PFSK-1 (cell line): ENCODE measurements at regions not wholly inside any gene's neighbourhood (a gene's known extent, or its start where the extent isn't known, plus 50 kb on each side); places are given as distances from the start of the nearest gene placed in this dataset.

Experiments used
- FOXP2 ChIP-seq: optimal IDR thresholded peaks from 2 replicates; pipeline ENCODE3; 2011; ENCODE audit warnings: borderline replicate concordance, control low read depth, inconsistent platforms; ENCODE audit not compliant: insufficient read depth; ENCODE audit errors: extremely low read length, extremely low read depth
- POLR2AphosphoS5 ChIP-seq: IDR thresholded peaks from 2 replicates; pipeline ENCODE4 v1.6.1; 2012; ENCODE audit warnings: low read depth, mild to moderate bottlenecking, control low read depth, low read length, moderate library complexity
- SIN3A ChIP-seq: IDR thresholded peaks from 2 replicates; pipeline ENCODE4 v1.6.1; 2012; ENCODE audit warnings: mild to moderate bottlenecking, low read length, moderate library complexity, borderline replicate concordance; ENCODE audit not compliant: insufficient read depth
- TAF1 ChIP-seq: IDR thresholded peaks from 2 replicates; pipeline ENCODE4 v1.6.1; 2012; ENCODE audit warnings: low read length, control low read depth, borderline replicate concordance; ENCODE audit not compliant: insufficient read depth
- TF ChIP-seq, protein P1 (sequence below), 2 experiments: IDR thresholded peaks; 2 replicates each; pipeline versions ENCODE4 v1.6.1 to v1.8.0; 2011 to 2012; ENCODE audit warnings: low read depth in 2 of 2, low read length in 2 of 2, control low read depth in 1 of 2, inconsistent platforms in 1 of 2, mild to moderate bottlenecking in 1 of 2, moderate library complexity in 1 of 2; ENCODE audit not compliant: insufficient read depth in 1 of 2

DNA sequence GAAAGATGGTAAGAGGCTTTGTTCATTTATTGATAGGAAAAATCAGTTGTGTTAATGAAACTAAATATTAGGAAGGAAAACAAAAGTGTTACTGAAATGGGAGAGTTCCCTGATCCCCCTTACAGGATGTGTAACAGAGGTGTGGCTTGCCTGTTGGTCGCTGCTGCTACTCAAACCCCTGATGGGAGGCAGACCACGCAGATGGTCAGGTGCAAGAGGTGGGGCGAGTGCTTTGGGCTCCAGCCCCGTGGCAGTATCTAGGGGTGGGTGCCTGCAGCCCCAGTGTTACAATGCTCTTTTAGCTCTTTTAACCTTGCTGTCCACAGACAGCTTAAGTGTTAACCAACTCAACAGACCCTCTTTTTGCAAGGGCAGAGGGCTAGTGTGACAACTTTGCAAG, 319.6 kb upstream of the DCN start:
- no peak for TF ChIP-seq TAF1
- TF ChIP-seq FOXP2: no peak
- TF ChIP-seq, protein P1, sequence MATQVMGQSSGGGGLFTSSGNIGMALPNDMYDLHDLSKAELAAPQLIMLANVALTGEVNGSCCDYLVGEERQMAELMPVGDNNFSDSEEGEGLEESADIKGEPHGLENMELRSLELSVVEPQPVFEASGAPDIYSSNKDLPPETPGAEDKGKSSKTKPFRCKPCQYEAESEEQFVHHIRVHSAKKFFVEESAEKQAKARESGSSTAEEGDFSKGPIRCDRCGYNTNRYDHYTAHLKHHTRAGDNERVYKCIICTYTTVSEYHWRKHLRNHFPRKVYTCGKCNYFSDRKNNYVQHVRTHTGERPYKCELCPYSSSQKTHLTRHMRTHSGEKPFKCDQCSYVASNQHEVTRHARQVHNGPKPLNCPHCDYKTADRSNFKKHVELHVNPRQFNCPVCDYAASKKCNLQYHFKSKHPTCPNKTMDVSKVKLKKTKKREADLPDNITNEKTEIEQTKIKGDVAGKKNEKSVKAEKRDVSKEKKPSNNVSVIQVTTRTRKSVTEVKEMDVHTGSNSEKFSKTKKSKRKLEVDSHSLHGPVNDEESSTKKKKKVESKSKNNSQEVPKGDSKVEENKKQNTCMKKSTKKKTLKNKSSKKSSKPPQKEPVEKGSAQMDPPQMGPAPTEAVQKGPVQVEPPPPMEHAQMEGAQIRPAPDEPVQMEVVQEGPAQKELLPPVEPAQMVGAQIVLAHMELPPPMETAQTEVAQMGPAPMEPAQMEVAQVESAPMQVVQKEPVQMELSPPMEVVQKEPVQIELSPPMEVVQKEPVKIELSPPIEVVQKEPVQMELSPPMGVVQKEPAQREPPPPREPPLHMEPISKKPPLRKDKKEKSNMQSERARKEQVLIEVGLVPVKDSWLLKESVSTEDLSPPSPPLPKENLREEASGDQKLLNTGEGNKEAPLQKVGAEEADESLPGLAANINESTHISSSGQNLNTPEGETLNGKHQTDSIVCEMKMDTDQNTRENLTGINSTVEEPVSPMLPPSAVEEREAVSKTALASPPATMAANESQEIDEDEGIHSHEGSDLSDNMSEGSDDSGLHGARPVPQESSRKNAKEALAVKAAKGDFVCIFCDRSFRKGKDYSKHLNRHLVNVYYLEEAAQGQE (IDR thresholded peaks at IDR 0.05; ENCODE audit: insufficient read depth in 1 of 2, low read depth in 2 of 2, low read length in 2 of 2): no peak
- no peak for TF ChIP-seq POLR2AphosphoS5
- no peak for TF ChIP-seq SIN3A

DNA sequence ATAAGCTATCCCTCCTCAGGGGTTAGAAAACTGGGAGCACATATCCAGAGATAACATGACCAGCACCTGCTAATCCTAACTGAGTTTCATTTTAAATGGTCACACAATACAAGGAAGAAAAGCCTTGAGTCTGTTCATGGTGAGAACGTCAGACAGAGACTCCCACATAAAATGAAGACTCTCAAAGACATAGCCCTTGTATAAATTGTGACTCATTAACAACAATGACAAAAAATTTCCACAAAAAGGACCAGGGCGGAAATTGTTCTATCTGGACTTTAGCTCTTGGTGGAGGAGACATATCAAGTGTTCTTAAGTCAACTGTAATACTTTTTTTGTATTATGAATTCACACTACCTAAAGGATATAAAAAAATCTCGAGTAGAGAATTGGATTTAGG, 313.7 kb upstream of the DCN start:
- no peak for TF ChIP-seq TAF1
- TF ChIP-seq SIN3A: no peak
- TF ChIP-seq, protein P1 (IDR thresholded peaks at IDR 0.05; ENCODE audit: insufficient read depth in 1 of 2, low read depth in 2 of 2, low read length in 2 of 2): no peak
- no peak for TF ChIP-seq FOXP2
- TF ChIP-seq POLR2AphosphoS5: no peak

DNA sequence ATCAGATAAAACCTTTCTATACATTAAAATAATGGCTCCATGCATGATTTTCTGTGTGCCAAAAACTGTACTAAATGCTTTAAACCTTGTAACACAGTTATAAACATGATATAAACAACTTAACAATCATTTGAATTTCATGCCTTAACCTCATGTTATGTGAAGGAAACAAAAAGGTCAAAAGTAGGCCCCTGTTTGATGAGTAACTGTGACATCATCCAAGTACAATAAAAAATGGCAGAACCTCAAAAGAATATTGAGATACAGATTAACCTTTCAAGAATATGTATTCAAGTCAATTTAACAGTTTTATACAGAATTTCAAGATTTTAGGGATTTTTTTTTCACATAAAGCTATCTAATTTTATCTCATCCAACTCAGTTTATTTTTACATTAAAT, 310.7 kb upstream of the DCN start:
- TF ChIP-seq FOXP2 (no peak), SIN3A (no peak), POLR2AphosphoS5 (no peak), TAF1 (no peak)
- TF ChIP-seq, protein P1 (IDR thresholded peaks at IDR 0.05; ENCODE audit: insufficient read depth in 1 of 2, low read depth in 2 of 2, low read length in 2 of 2): no peak

DNA sequence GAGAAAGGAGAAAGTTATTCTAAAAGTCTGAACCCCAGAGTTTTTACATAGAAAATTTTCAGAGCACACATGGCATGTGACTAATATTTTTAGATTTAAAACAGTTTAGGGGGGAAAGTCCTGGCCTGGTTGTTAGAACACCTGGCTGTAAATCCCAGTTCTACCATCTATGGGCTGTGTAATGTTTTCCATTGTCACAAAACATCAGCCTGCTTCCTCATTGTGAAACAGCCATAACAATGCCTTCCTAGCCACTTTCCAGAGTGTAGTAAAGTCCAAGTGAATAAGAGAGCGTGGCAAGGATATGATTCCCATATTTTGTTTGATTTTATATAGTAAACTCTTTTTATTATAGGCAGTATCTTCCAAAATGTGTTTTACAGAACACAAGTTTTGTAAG, 310.0 kb upstream of the DCN start:
- TF ChIP-seq, protein P1 (IDR thresholded peaks at IDR 0.05; ENCODE audit: insufficient read depth in 1 of 2, low read depth in 2 of 2, low read length in 2 of 2): no peak
- TF ChIP-seq SIN3A (no peak), FOXP2 (no peak), POLR2AphosphoS5 (no peak), TAF1 (no peak)
